Testis (tissue), 2 donors: ENCODE measurements at regions not wholly inside any gene's neighbourhood (a gene's known extent, or its start where the extent isn't known, plus 50 kb on each side); places are given as distances from the start of the nearest gene placed in this dataset.

ENCODE experiments used
- CTCF ChIP-seq, 3 experiments: fragments of 450-650 bp in 2 of 3; fragments of 200-600 bp in 1 of 3; sonication (generic) in 1 of 3; IDR thresholded peaks; one replicate each; pipeline ENCODE4 v1.5.1; 2016 to 2019; ENCODE audit warnings: antibody characterized with exemption in 3 of 3, mild to moderate bottlenecking in 2 of 3, moderate library complexity in 1 of 3
- POLR2A ChIP-seq: fragments of 450-650 bp; IDR thresholded peaks from one replicate; pipeline ENCODE4 v1.6.1; 2017; ENCODE audit warnings: antibody characterized with exemption, mild to moderate bottlenecking, moderate library complexity

- no peak for TF ChIP-seq CTCF (IDR thresholded peaks at IDR 0.05)
- no peak for TF ChIP-seq POLR2A
These were observed 689.7 kb downstream of the BCL11B start for GRCh38 chr14:98582276-98582675.
